ENCODE measurements at regions not wholly inside any gene's neighbourhood (a gene's known extent, or its start where the extent isn't known, plus 50 kb on each side); places are given as distances from the start of the nearest gene placed in this dataset.
"Not testable (repeated sequence)": the region's sequence is repeated elsewhere in the genome, so short reads cannot be mapped to it uniquely, and the experiment has no call there.

- Histone ChIP-seq H2AFZ (ENCODE audit: low read depth, low read length) (no peak overlapping the region), H3K79me2 (ENCODE audit: low read length) (no peaks in the 10 kb centered on the region), H3K9ac (ENCODE audit: low read length) (no peak overlapping the region), H4K20me1 (ENCODE audit: insufficient read depth, low read length) (no peaks in the 10 kb centered on the region), H3K36me3 (replicated peaks; ENCODE audit: low read depth, low read length) (no peaks in the 10 kb centered on the region), H3K27ac (ENCODE audit: low read length) (no peak overlapping the region), H3K27me3 (ENCODE audit: low read depth, low read length) (no peaks in the 10 kb centered on the region), H3K4me1 (ENCODE audit: low read length) (no peaks in the 10 kb centered on the region), H3K9me3 (ENCODE audit: insufficient read depth, low read length) (no peaks in the 10 kb centered on the region), H3K4me2 (ENCODE audit: low read length) (no peak overlapping the region), H3K4me3 (ENCODE audit: low read length) (no peak overlapping the region)
- no peak for TF ChIP-seq EZH2phosphoT487 (IDR thresholded peaks at IDR 0.05; ENCODE audit: low read depth)
- TF ChIP-seq CTCF (IDR thresholded peaks at IDR 0.05; ENCODE audit: low read depth, low read length): no peak
Observed at GRCh38 chr20:6663104-6663503, 104.4 kb upstream of the BMP2 start.

- Histone ChIP-seq H3K9me3 (ENCODE audit: insufficient read depth, low read length) (no peaks in the 10 kb centered on the region), H3K4me3 (ENCODE audit: low read length) (no peak overlapping the region), H2AFZ (ENCODE audit: low read depth, low read length) (no peak overlapping the region), H3K27ac (ENCODE audit: low read length) (no peak overlapping the region), H3K9ac (ENCODE audit: low read length) (no peak overlapping the region), H3K4me1 (ENCODE audit: low read length) (no peaks in the 10 kb centered on the region), H3K36me3 (replicated peaks; ENCODE audit: low read depth, low read length) (no peaks in the 10 kb centered on the region), H3K27me3 (ENCODE audit: low read depth, low read length) (no peaks in the 10 kb centered on the region), H3K79me2 (ENCODE audit: low read length) (no peaks in the 10 kb centered on the region), H3K4me2 (ENCODE audit: low read length) (no peak overlapping the region), H4K20me1 (ENCODE audit: insufficient read depth, low read length) (no peaks in the 10 kb centered on the region)
- TF ChIP-seq EZH2phosphoT487 (IDR thresholded peaks at IDR 0.05; ENCODE audit: low read depth): no peak
- TF ChIP-seq CTCF (IDR thresholded peaks at IDR 0.05; ENCODE audit: low read depth, low read length): no peak
Observed at GRCh38 chr20:6662309-6662708, 105.2 kb upstream of the BMP2 start.

GRCh38 chr20:6660441-6660840 lies 107.0 kb upstream of the BMP2 start:
- Histone ChIP-seq H3K4me2 (ENCODE audit: low read length) (no peak overlapping the region), H3K36me3 (replicated peaks; ENCODE audit: low read depth, low read length) (no peaks in the 10 kb centered on the region), H3K4me3 (ENCODE audit: low read length) (no peak overlapping the region), H4K20me1 (ENCODE audit: insufficient read depth, low read length) (no peaks in the 10 kb centered on the region), H2AFZ (ENCODE audit: low read depth, low read length) (no peak overlapping the region), H3K27me3 (ENCODE audit: low read depth, low read length) (no peaks in the 10 kb centered on the region), H3K9me3 (ENCODE audit: insufficient read depth, low read length) (no peaks in the 10 kb centered on the region), H3K27ac (ENCODE audit: low read length) (no peak overlapping the region), H3K9ac (ENCODE audit: low read length) (no peak overlapping the region), H3K4me1 (ENCODE audit: low read length) (no peaks in the 10 kb centered on the region), H3K79me2 (ENCODE audit: low read length) (no peaks in the 10 kb centered on the region)
- TF ChIP-seq EZH2phosphoT487 (IDR thresholded peaks at IDR 0.05; ENCODE audit: low read depth): no peak
- TF ChIP-seq CTCF (IDR thresholded peaks at IDR 0.05; ENCODE audit: low read depth, low read length): no peak

GRCh38 chr20:6658909-6659308 lies 108.6 kb upstream of the BMP2 start:
- H3K27me3 ChIP-seq (ENCODE audit: low read depth, low read length); H2AFZ ChIP-seq (ENCODE audit: low read depth, low read length); H3K4me2 ChIP-seq (ENCODE audit: low read length); H3K9me3 ChIP-seq (ENCODE audit: insufficient read depth, low read length); H3K36me3 ChIP-seq (replicated peaks; ENCODE audit: low read depth, low read length); H3K4me1 ChIP-seq (ENCODE audit: low read length); H4K20me1 ChIP-seq (ENCODE audit: insufficient read depth, low read length); H3K4me3 ChIP-seq (ENCODE audit: low read length); H3K9ac ChIP-seq (ENCODE audit: low read length); H3K27ac ChIP-seq (ENCODE audit: low read length); H3K79me2 ChIP-seq (ENCODE audit: low read length): not testable (repeated sequence)

GRCh38 chr20:6657904-6658303 lies 109.6 kb upstream of the BMP2 start:
- H3K9ac ChIP-seq (ENCODE audit: low read length): no peak overlapping the region
- no peaks in the 10 kb centered on the region for H3K4me1 ChIP-seq (ENCODE audit: low read length)
- H3K79me2 ChIP-seq (ENCODE audit: low read length): no peaks in the 10 kb centered on the region
- no peak overlapping the region for H3K27ac ChIP-seq (ENCODE audit: low read length)
- H4K20me1 ChIP-seq (ENCODE audit: insufficient read depth, low read length): no peaks in the 10 kb centered on the region
- no peak overlapping the region for H3K4me2 ChIP-seq (ENCODE audit: low read length)
- no peak overlapping the region for H3K4me3 ChIP-seq (ENCODE audit: low read length)
- H3K36me3 ChIP-seq (replicated peaks; ENCODE audit: low read depth, low read length): no peaks in the 10 kb centered on the region
- H3K27me3 ChIP-seq (ENCODE audit: low read depth, low read length): no peaks in the 10 kb centered on the region
- H2AFZ ChIP-seq (ENCODE audit: low read depth, low read length): no peak overlapping the region
- TF ChIP-seq EZH2phosphoT487 (IDR thresholded peaks at IDR 0.05; ENCODE audit: low read depth) (no peak), CTCF (IDR thresholded peaks at IDR 0.05; ENCODE audit: low read depth, low read length) (no peak)
- no peaks in the 10 kb centered on the region for H3K9me3 ChIP-seq (ENCODE audit: insufficient read depth, low read length)
